ENCODE measurements at regions not wholly inside any gene's neighbourhood (a gene's known extent, or its start where the extent isn't known, plus 50 kb on each side); places are given as distances from the start of the nearest gene placed in this dataset.

DNA sequence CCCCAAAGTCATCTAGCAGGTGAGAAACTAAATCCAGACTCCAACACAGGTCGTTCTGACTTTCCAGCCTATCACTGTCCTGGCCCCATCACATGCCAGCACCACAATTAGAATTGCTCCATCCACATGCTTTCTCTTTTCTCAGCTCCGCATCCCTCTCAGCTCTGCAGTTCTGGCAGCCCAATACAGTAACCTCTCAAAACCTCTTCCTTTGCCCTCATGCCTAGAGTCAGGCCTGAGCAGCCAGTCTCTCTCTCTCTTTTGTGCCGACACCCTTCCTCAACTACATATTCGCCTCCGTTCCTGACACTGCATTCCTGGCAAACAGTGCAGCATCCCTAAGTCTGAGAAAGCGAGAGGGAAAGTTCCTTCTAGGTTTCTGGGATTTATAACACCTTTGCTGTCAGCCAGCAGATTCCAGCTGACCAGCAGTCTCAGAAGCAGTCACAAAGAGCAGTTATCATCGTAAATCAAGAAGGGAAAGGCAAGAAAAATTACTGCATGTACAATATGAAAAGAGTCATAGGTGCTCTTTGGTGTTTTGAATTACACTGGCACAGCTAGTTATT, 258.0 kb downstream of the FAT3 start:
- TF ChIP-seq JUND (IDR thresholded peaks at IDR 0.05; ENCODE audit: low read depth), result no peak
- no peak for DNase-seq (ENCODE audit: low read depth in 1 of 2, low spot score in 1 of 2)
- in situ Hi-C loops (cut with HindIII; ENCODE audit: low pct_unique_long_range_greater_than_20kb, low sequenced_read_pairs), result no loop called here

DNA sequence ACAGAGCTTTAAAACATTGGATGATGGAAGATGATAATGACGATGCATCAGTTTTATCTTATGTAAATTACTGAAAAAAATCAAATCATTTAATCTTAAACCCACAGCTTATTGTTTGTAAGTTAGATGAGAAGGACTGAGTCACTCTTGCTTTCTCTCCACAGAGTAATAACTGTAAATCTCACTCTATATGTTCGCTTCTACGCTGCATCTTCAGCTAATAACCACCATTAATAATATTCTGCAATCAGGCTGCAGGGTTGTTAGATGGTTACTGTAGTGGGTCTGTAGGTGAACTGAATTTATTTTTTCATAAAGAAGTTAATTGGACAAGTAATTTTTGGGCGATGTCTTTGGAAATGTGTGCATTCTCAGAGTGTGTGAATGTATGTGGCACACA, 260.0 kb downstream of the FAT3 start:
- DNase-seq (ENCODE audit: low read depth in 1 of 2, low spot score in 1 of 2), result no peak
- TF ChIP-seq JUND (IDR thresholded peaks at IDR 0.05; ENCODE audit: low read depth), result no peak
- in situ Hi-C loops (cut with HindIII; ENCODE audit: low pct_unique_long_range_greater_than_20kb, low sequenced_read_pairs), result no loop called here

DNA sequence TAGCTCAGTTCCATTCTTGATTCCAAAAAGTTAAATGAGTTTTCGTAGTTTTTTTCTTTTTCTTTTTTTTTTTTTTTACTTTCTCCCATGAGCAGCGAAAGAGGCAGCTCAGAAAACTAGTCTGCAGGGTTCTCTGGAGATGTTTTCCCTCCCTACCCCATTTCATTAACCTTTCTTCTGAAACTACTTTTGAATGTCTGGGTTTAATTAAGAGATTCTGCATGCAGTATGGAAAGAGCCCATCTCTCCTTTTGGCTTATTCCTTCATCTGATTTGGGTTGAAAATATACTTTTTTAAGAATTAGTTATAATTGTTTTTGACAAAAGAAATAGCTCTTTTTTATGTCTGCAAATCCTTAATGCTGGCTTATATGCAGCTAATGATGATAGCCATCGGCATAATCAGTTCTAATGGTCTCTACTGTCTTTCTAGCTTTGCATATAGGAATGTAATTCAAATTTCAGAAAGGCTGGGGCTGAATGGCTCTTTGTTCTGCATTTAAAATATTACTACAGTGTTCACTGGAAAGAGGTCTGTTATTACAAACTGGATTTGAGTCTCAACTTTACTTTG, 265.3 kb downstream of the FAT3 start:
- DNase-seq (ENCODE audit: low read depth in 1 of 2, low spot score in 1 of 2), result no peak
- in situ Hi-C loops (cut with HindIII; ENCODE audit: low pct_unique_long_range_greater_than_20kb, low sequenced_read_pairs), result no loop called here
- no peak for TF ChIP-seq JUND (IDR thresholded peaks at IDR 0.05; ENCODE audit: low read depth)

DNA sequence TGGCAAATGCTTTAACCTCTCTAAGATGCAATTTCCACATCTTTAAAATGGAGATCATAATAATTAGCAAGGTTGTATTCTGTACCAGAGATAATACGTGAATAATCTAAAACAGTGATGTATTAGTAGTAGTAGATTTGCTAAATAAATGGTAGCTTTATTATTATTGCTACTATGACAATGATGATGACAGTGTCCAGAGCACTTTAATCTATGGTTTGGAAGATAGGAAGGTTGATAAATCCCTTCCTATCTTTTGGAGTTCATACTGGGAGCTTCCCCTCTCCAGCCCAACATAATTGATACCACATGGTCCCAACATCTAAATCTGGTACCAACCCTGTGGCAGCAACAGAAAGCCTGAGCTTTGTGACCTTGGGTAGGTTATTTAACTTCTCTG, 267.8 kb downstream of the FAT3 start:
- in situ Hi-C loops (cut with HindIII; ENCODE audit: low pct_unique_long_range_greater_than_20kb, low sequenced_read_pairs), result no loop called here
- no peak for DNase-seq (ENCODE audit: low read depth in 1 of 2, low spot score in 1 of 2)
- no peak for TF ChIP-seq JUND (IDR thresholded peaks at IDR 0.05; ENCODE audit: low read depth)

- in situ Hi-C loops (cut with HindIII; ENCODE audit: low pct_unique_long_range_greater_than_20kb, low sequenced_read_pairs), result no loop called here
- no peak for DNase-seq (ENCODE audit: low read depth in 1 of 2, low spot score in 1 of 2)
- no peak for TF ChIP-seq JUND (IDR thresholded peaks at IDR 0.05; ENCODE audit: low read depth)
Measured at GRCh38 chr11:92495107-92495793, 270.6 kb downstream of the FAT3 start.

GRCh38 chr11:92500453-92500852, 275.8 kb downstream of the FAT3 start:
- no peak for TF ChIP-seq JUND (IDR thresholded peaks at IDR 0.05; ENCODE audit: low read depth)
- in situ Hi-C loops (cut with HindIII; ENCODE audit: low pct_unique_long_range_greater_than_20kb, low sequenced_read_pairs), result no loop called here
- no peak for DNase-seq (ENCODE audit: low read depth in 1 of 2, low spot score in 1 of 2)

GRCh38 chr11:92501066-92501739, 276.6 kb downstream of the FAT3 start:
- no peak for TF ChIP-seq JUND (IDR thresholded peaks at IDR 0.05; ENCODE audit: low read depth)
- in situ Hi-C loops (cut with HindIII; ENCODE audit: low pct_unique_long_range_greater_than_20kb, low sequenced_read_pairs), result no loop called here
- no peak for DNase-seq (ENCODE audit: low read depth in 1 of 2, low spot score in 1 of 2)

DNA sequence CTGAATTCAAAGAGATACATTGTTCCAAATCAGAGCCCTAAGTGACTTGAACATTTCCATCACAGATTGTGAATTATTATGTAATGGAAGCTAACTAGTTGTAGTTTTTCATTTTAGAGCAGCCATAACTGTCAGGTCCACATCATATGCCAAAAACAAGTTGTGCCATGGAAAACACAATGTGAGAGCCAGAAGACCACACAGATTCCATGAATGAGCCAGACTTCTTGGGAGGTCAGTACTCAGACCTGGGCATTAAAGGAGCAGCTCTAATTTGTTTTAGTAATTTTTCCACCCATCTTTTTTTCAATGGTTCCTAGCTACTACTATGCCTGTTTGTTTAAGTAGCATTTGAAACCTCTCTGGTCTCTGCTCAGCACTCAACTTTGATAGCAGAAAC, 279.4 kb downstream of the FAT3 start:
- DNase-seq (ENCODE audit: low read depth in 1 of 2, low spot score in 1 of 2), result no peak
- in situ Hi-C loops (cut with HindIII; ENCODE audit: low pct_unique_long_range_greater_than_20kb, low sequenced_read_pairs), result no loop called here
- no peak for TF ChIP-seq JUND (IDR thresholded peaks at IDR 0.05; ENCODE audit: low read depth)

GRCh38 chr11:92504534-92504933, 279.9 kb downstream of the FAT3 start:
- in situ Hi-C loops (cut with HindIII; ENCODE audit: low pct_unique_long_range_greater_than_20kb, low sequenced_read_pairs), result no loop called here
- TF ChIP-seq JUND (IDR thresholded peaks at IDR 0.05; ENCODE audit: low read depth), result no peak
- DNase-seq (ENCODE audit: low read depth in 1 of 2, low spot score in 1 of 2), result no peak

- TF ChIP-seq JUND (IDR thresholded peaks at IDR 0.05; ENCODE audit: low read depth), result no peak
- in situ Hi-C loops (cut with HindIII; ENCODE audit: low pct_unique_long_range_greater_than_20kb, low sequenced_read_pairs), result no loop called here
- DNase-seq (ENCODE audit: low read depth in 1 of 2, low spot score in 1 of 2), result no peak
Measured at GRCh38 chr11:92505689-92506088, 281.1 kb downstream of the FAT3 start.

DNA sequence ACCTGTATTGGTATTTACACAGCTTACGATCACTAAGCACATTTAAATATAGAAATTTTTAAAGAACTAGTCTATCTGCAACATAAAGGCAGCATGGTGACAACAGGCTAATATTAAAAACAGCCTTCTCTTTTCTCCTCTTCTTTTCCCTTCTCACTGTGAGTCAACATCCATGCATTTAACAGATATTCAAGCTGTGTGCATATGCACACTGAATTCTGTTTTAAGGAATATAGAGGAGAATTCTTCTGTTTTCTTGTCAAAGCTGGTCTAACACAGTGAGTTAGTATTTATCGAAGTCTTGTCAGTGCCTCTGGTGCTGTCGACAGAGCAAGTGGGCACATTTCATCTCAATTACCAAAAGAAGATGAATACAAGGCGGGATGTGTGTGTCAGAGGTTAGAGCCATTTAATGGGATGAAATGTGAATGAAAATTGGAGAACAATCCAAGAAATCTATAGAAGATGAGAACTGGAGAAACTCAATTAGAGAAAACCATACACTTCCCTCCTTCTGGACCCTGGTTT, 282.3 kb downstream of the FAT3 start:
- TF ChIP-seq JUND (IDR thresholded peaks at IDR 0.05; ENCODE audit: low read depth), result no peak
- no peak for DNase-seq (ENCODE audit: low read depth in 1 of 2, low spot score in 1 of 2)
- in situ Hi-C loops (cut with HindIII; ENCODE audit: low pct_unique_long_range_greater_than_20kb, low sequenced_read_pairs), result no loop called here

GRCh38 chr11:92510591-92510990, 286.0 kb downstream of the FAT3 start:
- no peak for DNase-seq (ENCODE audit: low read depth in 1 of 2, low spot score in 1 of 2)
- TF ChIP-seq JUND (IDR thresholded peaks at IDR 0.05; ENCODE audit: low read depth), result no peak
- in situ Hi-C loops (cut with HindIII; ENCODE audit: low pct_unique_long_range_greater_than_20kb, low sequenced_read_pairs), result no loop called here

Data from T47D (cell line).